Gastrocnemius medialis (tissue), 4 donors: ENCODE measurements at regions not wholly inside any gene's neighbourhood (a gene's known extent, or its start where the extent isn't known, plus 50 kb on each side); places are given as distances from the start of the nearest gene placed in this dataset.

ENCODE experiments used
- ATAC-seq, 2 donors: fragments of 150-250 bp; one replicate each; pipeline ENCODE4 v1.9.1; 2016
- DNase-seq, 2 donors: peaks; one replicate each; pipeline ENCODE4 v3.0.0-alpha.2; 2019
- H3K27ac ChIP-seq, 4 donors: fragments of 200-600 bp; sonication (generic); 1 replicate in 1 of 4; 2 replicates in 3 of 4; pipeline ENCODE4 v1.5.1; 2016 to 2018; ENCODE audit warnings: mild to moderate bottlenecking in 2 of 4, moderate library complexity in 1 of 4
- H3K27me3 ChIP-seq, 3 donors: fragments of 200-600 bp; sonication (generic) in 2 of 3; 1 replicate in 1 of 3; 2 replicates in 2 of 3; pipeline versions ENCODE4 v1.5.1 to v1.6.0; 2016 to 2019; ENCODE audit warnings: mild to moderate bottlenecking in 1 of 3, moderate library complexity in 1 of 3
- H3K36me3 ChIP-seq, 2 donors: fragments of 200-600 bp; sonication (generic) in 1 of 2; one replicate each; pipeline ENCODE4 v1.5.1; 2017 to 2018
- H3K4me1 ChIP-seq, 2 donors: fragments of 200-600 bp; sonication (generic) in 1 of 2; one replicate each; pipeline ENCODE4 v1.5.1; 2016 to 2017; ENCODE audit warnings: mild to moderate bottlenecking in 2 of 2
- H3K4me3 ChIP-seq, 4 donors: fragments of 200-600 bp; sonication (generic) in 3 of 4; 1 replicate in 1 of 4; 2 replicates in 3 of 4; pipeline ENCODE4 v1.5.1; 2016 to 2019; ENCODE audit warnings: mild to moderate bottlenecking in 2 of 4
- H3K9me3 ChIP-seq, 3 donors: fragments of 200-600 bp; sonication (generic) in 2 of 3; 1 replicate in 1 of 3; 2 replicates in 2 of 3; pipeline ENCODE4 v1.5.1; 2016 to 2019
- POLR2A ChIP-seq, 2 donors: fragments of 450-650 bp; IDR thresholded peaks; one replicate each; pipeline ENCODE4 v1.6.1; 2017; ENCODE audit warnings: antibody characterized with exemption in 2 of 2, mild to moderate bottlenecking in 2 of 2, moderate library complexity in 2 of 2
- in situ Hi-C, 4 donors: fragments of 200-750 bp; cut with MboI; loops; one replicate each; pipeline versions ENCODE4 v1.15.0 to v1.8.0; 2017; ENCODE audit warnings: low sequenced_read_pairs in 4 of 4
- intact Hi-C: fragments of 100-400 bp; cut with DNase I; formaldehyde crosslinking; loops from one replicate; pipeline ENCODE4 v1.15.1; 2023; ENCODE audit warnings: low total_unique reads
- TF ChIP-seq, protein P1 (sequence below), 5 experiments: fragments of 450-650 bp in 3 of 5; fragments of 200-600 bp in 2 of 5; sonication (generic) in 2 of 5; IDR thresholded peaks in 4 of 5; conservative IDR thresholded peaks in 1 of 5; 1 replicate in 4 of 5; 2 replicates in 1 of 5; pipeline ENCODE4 v1.5.1; 2016 to 2019; ENCODE audit warnings: antibody characterized with exemption in 5 of 5, mild to moderate bottlenecking in 3 of 5, moderate library complexity in 3 of 5

GRCh38 chr14:34214961-34215360 is 247.1 kb downstream of the SPTSSA start:
- intact Hi-C loops (no loop called here), in situ Hi-C loops (no loop called here)
- no peaks in the 10 kb centered on the region for H3K4me1 ChIP-seq
- no peak overlapping the region for H3K27ac ChIP-seq
- ATAC-seq (no peak), DNase-seq (no peak)
- TF ChIP-seq POLR2A (IDR thresholded peaks at IDR 0.05), result no peak
- no peaks in the 10 kb centered on the region for H3K27me3 ChIP-seq
- no peaks in the 10 kb centered on the region for H3K36me3 ChIP-seq
- H3K9me3 ChIP-seq, result no peaks in the 10 kb centered on the region
- no peak overlapping the region for H3K4me3 ChIP-seq

DNA sequence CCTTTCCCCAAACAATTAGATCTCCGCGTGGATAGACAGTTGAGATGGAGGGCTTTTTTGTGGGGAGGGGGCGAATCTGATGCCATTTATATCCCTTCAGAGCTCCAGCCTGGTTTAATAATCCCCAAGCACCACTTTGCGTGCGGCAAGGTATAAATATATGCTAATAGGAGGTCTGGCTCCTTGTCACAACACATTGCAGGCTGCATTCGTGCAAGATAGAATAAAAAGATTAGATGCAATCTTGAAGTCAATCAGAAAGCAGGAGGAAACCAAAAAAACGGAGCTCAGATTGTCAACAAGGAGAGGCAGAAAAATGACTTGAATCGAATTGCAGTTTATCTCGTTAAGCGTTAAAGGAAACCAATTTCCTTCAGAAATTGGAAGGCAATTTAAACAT is 248.7 kb downstream of the SPTSSA start:
- no peaks in the 10 kb centered on the region for H3K4me1 ChIP-seq

DNA sequence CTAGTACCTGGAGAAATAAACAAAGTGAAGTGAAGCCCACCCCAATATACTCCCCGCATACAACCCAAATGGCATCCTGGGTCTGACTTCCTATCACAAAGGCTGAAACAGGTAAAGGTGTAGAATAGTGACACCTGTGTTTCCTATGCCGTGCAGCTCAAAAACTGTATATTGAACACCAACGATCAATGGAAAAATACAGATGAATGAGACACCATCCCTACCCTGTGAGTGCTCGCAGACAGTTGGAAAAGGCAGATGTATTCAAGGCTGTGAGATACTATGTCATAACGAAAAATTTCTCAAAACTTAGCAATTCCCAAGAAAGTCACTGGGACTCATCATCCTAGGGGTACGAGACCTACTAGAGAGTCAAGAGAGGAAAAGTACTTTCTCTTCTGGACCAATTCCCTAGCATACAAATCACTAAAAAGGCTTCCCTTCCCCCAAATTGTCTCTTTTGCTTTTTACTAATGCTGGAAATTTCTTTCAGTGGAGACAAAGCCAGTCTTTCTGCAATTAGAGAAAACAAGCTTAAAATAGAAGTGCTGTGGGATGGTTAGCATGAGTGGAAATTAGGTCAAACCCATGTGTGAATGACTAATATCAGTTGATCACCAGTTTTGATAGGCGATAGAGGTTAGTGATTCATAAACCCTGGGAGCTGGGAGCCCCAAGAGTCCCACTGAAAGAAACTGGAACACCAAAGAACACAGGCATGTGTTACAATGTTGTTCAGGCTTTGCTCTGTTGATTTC is 249.7 kb downstream of the SPTSSA start:
- DNase-seq (no peak), ATAC-seq (peak in 1 of 2 donors; percentile 50)
- Histone ChIP-seq H3K36me3 (no peaks in the 10 kb centered on the region), H3K27me3 (no peaks in the 10 kb centered on the region), H3K4me1 (no peaks in the 10 kb centered on the region), H3K27ac (no peak overlapping the region), H3K9me3 (no peaks in the 10 kb centered on the region), H3K4me3 (no peak overlapping the region)
- in situ Hi-C loops, result no loop called here
- intact Hi-C loops, result no loop called here
- no peak for TF ChIP-seq POLR2A (IDR thresholded peaks at IDR 0.05)
- TF ChIP-seq, protein P1, sequence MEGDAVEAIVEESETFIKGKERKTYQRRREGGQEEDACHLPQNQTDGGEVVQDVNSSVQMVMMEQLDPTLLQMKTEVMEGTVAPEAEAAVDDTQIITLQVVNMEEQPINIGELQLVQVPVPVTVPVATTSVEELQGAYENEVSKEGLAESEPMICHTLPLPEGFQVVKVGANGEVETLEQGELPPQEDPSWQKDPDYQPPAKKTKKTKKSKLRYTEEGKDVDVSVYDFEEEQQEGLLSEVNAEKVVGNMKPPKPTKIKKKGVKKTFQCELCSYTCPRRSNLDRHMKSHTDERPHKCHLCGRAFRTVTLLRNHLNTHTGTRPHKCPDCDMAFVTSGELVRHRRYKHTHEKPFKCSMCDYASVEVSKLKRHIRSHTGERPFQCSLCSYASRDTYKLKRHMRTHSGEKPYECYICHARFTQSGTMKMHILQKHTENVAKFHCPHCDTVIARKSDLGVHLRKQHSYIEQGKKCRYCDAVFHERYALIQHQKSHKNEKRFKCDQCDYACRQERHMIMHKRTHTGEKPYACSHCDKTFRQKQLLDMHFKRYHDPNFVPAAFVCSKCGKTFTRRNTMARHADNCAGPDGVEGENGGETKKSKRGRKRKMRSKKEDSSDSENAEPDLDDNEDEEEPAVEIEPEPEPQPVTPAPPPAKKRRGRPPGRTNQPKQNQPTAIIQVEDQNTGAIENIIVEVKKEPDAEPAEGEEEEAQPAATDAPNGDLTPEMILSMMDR (IDR thresholded peaks at IDR 0.05 in 4 of 5, conservative IDR thresholded peaks at IDR 0.05 in 1 of 5), result no peak

More for the DNA sequence above, 248.7 kb downstream of the SPTSSA start:
- intact Hi-C loops (no loop called here), in situ Hi-C loops (no loop called here)
- no peak overlapping the region for H3K27ac ChIP-seq
- no peaks in the 10 kb centered on the region for H3K36me3 ChIP-seq
- DNase-seq (no peak), ATAC-seq (no peak)
- TF ChIP-seq, protein P1 (IDR thresholded peaks at IDR 0.05 in 4 of 5, conservative IDR thresholded peaks at IDR 0.05 in 1 of 5), result no peak
- H3K4me3 ChIP-seq, result no peak overlapping the region
- H3K27me3 ChIP-seq, result no peaks in the 10 kb centered on the region
- H3K9me3 ChIP-seq, result no peaks in the 10 kb centered on the region

GRCh38 chr14:34211732-34212131 is 250.3 kb downstream of the SPTSSA start:
- in situ Hi-C loops (no loop called here), intact Hi-C loops (no loop called here)
- no peak for DNase-seq
- Histone ChIP-seq H3K27me3 (no peaks in the 10 kb centered on the region), H3K4me1 (no peaks in the 10 kb centered on the region), H3K9me3 (no peaks in the 10 kb centered on the region), H3K36me3 (no peaks in the 10 kb centered on the region), H3K27ac (no peak overlapping the region), H3K4me3 (no peak overlapping the region)
- TF ChIP-seq, protein P1 (IDR thresholded peaks at IDR 0.05 in 4 of 5, conservative IDR thresholded peaks at IDR 0.05 in 1 of 5), result no peak
- TF ChIP-seq POLR2A (IDR thresholded peaks at IDR 0.05), result no peak
- ATAC-seq, result no peak

DNA sequence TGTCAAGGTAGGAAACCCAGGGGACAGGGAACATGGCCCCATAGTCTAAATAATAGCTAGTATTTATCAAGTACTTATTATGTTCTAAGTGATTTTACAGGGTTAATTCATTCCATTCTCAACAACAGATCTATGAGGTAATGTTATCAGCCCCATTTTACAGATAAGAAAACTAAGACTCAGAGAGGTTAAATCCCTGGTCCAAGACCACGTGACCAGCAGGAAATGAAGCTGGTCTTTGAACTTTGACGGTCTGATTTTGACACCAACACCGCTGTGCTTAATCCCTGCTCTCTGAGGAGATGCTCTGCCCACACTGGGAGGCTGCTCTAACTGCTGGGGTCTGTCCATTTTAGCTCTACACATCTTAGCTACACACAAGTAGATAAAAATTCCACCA is 253.5 kb downstream of the SPTSSA start:
- Histone ChIP-seq H3K4me1 (no peaks in the 10 kb centered on the region), H3K27me3 (no peaks in the 10 kb centered on the region), H3K36me3 (no peaks in the 10 kb centered on the region), H3K9me3 (no peaks in the 10 kb centered on the region), H3K4me3 (no peak overlapping the region), H3K27ac (no peak overlapping the region)
- in situ Hi-C loops, result no loop called here
- ATAC-seq (no peak), DNase-seq (no peak)
- no peak for TF ChIP-seq POLR2A (IDR thresholded peaks at IDR 0.05)
- TF ChIP-seq, protein P1 (IDR thresholded peaks at IDR 0.05 in 4 of 5, conservative IDR thresholded peaks at IDR 0.05 in 1 of 5), result no peak
- intact Hi-C loops, result no loop called here
